SH-SY5Y (cell line): ENCODE measurements at regions not wholly inside any gene's neighbourhood (a gene's known extent, or its start where the extent isn't known, plus 50 kb on each side); places are given as distances from the start of the nearest gene placed in this dataset.

Experiments used
- GATA2 ChIP-seq: IDR thresholded peaks from 2 replicates; pipeline ENCODE4 v1.6.1; 2011; ENCODE audit warnings: mild to moderate bottlenecking, low read depth, low read length
- GATA3 ChIP-seq: IDR thresholded peaks from 2 replicates; pipeline ENCODE4 v1.6.1; 2011; ENCODE audit warnings: low read depth, mild to moderate bottlenecking, low read length, moderate library complexity

- no peak for TF ChIP-seq GATA2
- no peak for TF ChIP-seq GATA3
These were observed 474.9 kb upstream of the MC4R start for GRCh38 chr18:60847517-60847916.

- TF ChIP-seq GATA2 (no peak), GATA3 (no peak)
These were observed 471.7 kb upstream of the CDH20 start for GRCh38 chr18:60861575-60861974.

GRCh38 chr18:60862988-60863387 is 470.2 kb upstream of the CDH20 start:
- TF ChIP-seq GATA2 (no peak), GATA3 (no peak)

GRCh38 chr18:60865801-60866200 is 467.4 kb upstream of the CDH20 start:
- TF ChIP-seq GATA2 (no peak), GATA3 (no peak)

- no peak for TF ChIP-seq GATA3
- TF ChIP-seq GATA2 = no peak
These were observed 462.7 kb upstream of the CDH20 start for GRCh38 chr18:60870261-60871153.

- TF ChIP-seq GATA3 (no peak), GATA2 (no peak)
These were observed 460.8 kb upstream of the CDH20 start for GRCh38 chr18:60872434-60872833.

- TF ChIP-seq GATA2 (no peak), GATA3 (no peak)
These were observed 459.5 kb upstream of the CDH20 start for GRCh38 chr18:60873708-60874107.

GRCh38 chr18:60875957-60876507 is 457.2 kb upstream of the CDH20 start:
- TF ChIP-seq GATA2 = no peak
- TF ChIP-seq GATA3 = no peak

GRCh38 chr18:60880184-60880583 is 453.0 kb upstream of the CDH20 start:
- TF ChIP-seq GATA3 (no peak), GATA2 (no peak)

GRCh38 chr18:60883587-60883986 is 449.6 kb upstream of the CDH20 start:
- TF ChIP-seq GATA2 (no peak), GATA3 (no peak)

GRCh38 chr18:60888071-60888624 is 445.1 kb upstream of the CDH20 start:
- TF ChIP-seq GATA3 (no peak), GATA2 (no peak)

- TF ChIP-seq GATA3 (no peak), GATA2 (no peak)
These were observed 443.8 kb upstream of the CDH20 start for GRCh38 chr18:60889442-60889841.

GRCh38 chr18:60891936-60892335 is 441.3 kb upstream of the CDH20 start:
- TF ChIP-seq GATA3 (no peak), GATA2 (no peak)

GRCh38 chr18:60892441-60892840 is 440.8 kb upstream of the CDH20 start:
- no peak for TF ChIP-seq GATA2
- no peak for TF ChIP-seq GATA3

GRCh38 chr18:60892855-60893254 is 440.4 kb upstream of the CDH20 start:
- TF ChIP-seq GATA2 (no peak), GATA3 (no peak)
